K562 (cell line): ENCODE measurements at regions not wholly inside any gene's neighbourhood (a gene's known extent, or its start where the extent isn't known, plus 50 kb on each side); places are given as distances from the start of the nearest gene placed in this dataset.

Source experiments
- ATAC-seq: fragments of 200-7000 bp; cut with Tn5 transposase; 3 replicates; pipeline ENCODE4 v1.9.1; 2020; ENCODE audit warnings: moderate library complexity
- BruUV-seq: library from RNA; stranded (reverse); fragments of 400-500 nt; replicated peaks from 2 replicates; lab custom pipeline; 2021; lab: Mats Ljungman, UMichigan
- CTCF ChIA-PET: fragments of 300-600 bp; formaldehyde crosslinking; extraction: SDS; loops from one replicate; lab custom pipeline; 2021; ENCODE audit warnings: low intra/inter-chr PET ratio; lab: Yijun Ruan, JAX
- POLR2A ChIA-PET: fragments of 300-600, 350-650 bp; sonication (Branson Sonifier 250); formaldehyde crosslinking; extraction: SDS; loops from one replicate; lab custom pipeline; 2021; ENCODE audit warnings: antibody characterized with exemption, inconsistent platforms; lab: Yijun Ruan, JAX
- DNase-seq, 4 experiments: peaks; one replicate each; pipeline versions ENCODE4 v3.0.0 to v3.0.0-alpha.2; 2011 to 2018; ENCODE audit warnings: low spot score in 3 of 4, mixed read lengths in 3 of 4; ENCODE audit errors: extremely low read depth in 1 of 4
- FAIRE-seq: peaks from 2 replicates; lab custom pipeline; 2011; peaks lifted over from hg19 to GRCh38; lab: Jason Lieb, UNC
- H2AFZ ChIP-seq: 2 replicates; pipeline ENCODE4 v1.6.0; 2011; ENCODE audit warnings: low read depth, low read length, control low read depth, inconsistent platforms
- H3K27ac ChIP-seq: fragments of 200-600 bp; 3 replicates; pipeline ENCODE4 v1.8.0; 2011; ENCODE audit warnings: low read depth, mild to moderate bottlenecking, control low read depth, inconsistent platforms, low read length, moderate library complexity, mixed read lengths; ENCODE audit errors: extremely low read depth
- H3K27me3 ChIP-seq, 2 experiments: fragments of 300-600 bp in 1 of 2; 2 replicates in 1 of 2; 3 replicates in 1 of 2; pipeline versions ENCODE4 v1.6.0 to v1.8.0; 2011; ENCODE audit warnings: inconsistent platforms in 2 of 2, low read length in 2 of 2, mild to moderate bottlenecking in 1 of 2, mixed read lengths in 1 of 2, moderate library complexity in 1 of 2; ENCODE audit not compliant: control insufficient read depth in 2 of 2, insufficient read depth in 2 of 2
- H3K36me3 ChIP-seq: fragments of 300-600 bp; 3 replicates; pipeline ENCODE4 v1.8.0; 2011; ENCODE audit warnings: mild to moderate bottlenecking, low read length, inconsistent platforms; ENCODE audit not compliant: control insufficient read depth, insufficient read depth
- H3K4me1 ChIP-seq, 2 experiments: fragments of 200-600 bp in 1 of 2; replicated peaks in 1 of 2; 2 replicates in 1 of 2; 3 replicates in 1 of 2; pipeline versions ENCODE4 v1.5.1 to v1.8.0; 2011; ENCODE audit warnings: inconsistent platforms in 2 of 2, low read length in 2 of 2, mild to moderate bottlenecking in 1 of 2, mixed read lengths in 1 of 2, moderate library complexity in 1 of 2; ENCODE audit not compliant: control insufficient read depth in 2 of 2, insufficient read depth in 2 of 2
- H3K4me2 ChIP-seq: 2 replicates; pipeline ENCODE4 v1.6.1; 2011; ENCODE audit warnings: low read length, control low read depth, inconsistent platforms, mixed read lengths; ENCODE audit not compliant: insufficient read depth
- H3K4me3 ChIP-seq: fragments of 200-600 bp; sonication (generic), shearing (Covaris generic); 2 replicates; pipeline ENCODE4 v1.5.1; 2016; ENCODE audit warnings: control low read depth, inconsistent platforms
- H3K79me2 ChIP-seq: fragments of 200-600 bp; 3 replicates; pipeline ENCODE4 v1.8.0; 2011; ENCODE audit warnings: low read length, inconsistent platforms; ENCODE audit not compliant: control insufficient read depth, insufficient read depth
- H3K9ac ChIP-seq, 2 experiments: 2 replicates each; pipeline versions ENCODE4 v1.6.0 to v1.6.1; 2011; ENCODE audit warnings: low read depth in 2 of 2, low read length in 2 of 2, control low read depth in 1 of 2, inconsistent platforms in 1 of 2, mild to moderate bottlenecking in 1 of 2, mixed read lengths in 1 of 2; ENCODE audit not compliant: insufficient read depth in 1 of 2
- H3K9me1 ChIP-seq: one replicate; pipeline ENCODE4 v1.6.0; 2011; ENCODE audit warnings: inconsistent platforms, mild to moderate bottlenecking, low read length, moderate library complexity; ENCODE audit not compliant: control insufficient read depth, insufficient read depth
- H3K9me3 ChIP-seq: replicated peaks from 2 replicates; pipeline ENCODE4 v1.5.1; 2011; ENCODE audit warnings: low read depth, low read length, inconsistent platforms; ENCODE audit not compliant: control insufficient read depth, insufficient read depth
- H4K20me1 ChIP-seq: replicated peaks from 2 replicates; pipeline ENCODE4 v1.6.1; 2011; ENCODE audit warnings: low read length, inconsistent platforms, mixed read lengths; ENCODE audit not compliant: control insufficient read depth, insufficient read depth
- ETV6 ChIP-seq, 3 experiments: fragments of 150-350 bp in 1 of 3; sonication (generic) in 1 of 3; formaldehyde crosslinking in 1 of 3; IDR thresholded peaks; 2 replicates each; pipeline versions ENCODE4 v1.6.1 to v1.8.0; 2014 to 2022; ENCODE audit warnings: borderline replicate concordance in 2 of 3, low read depth in 2 of 3, antibody characterized with exemption in 1 of 3, low read length in 1 of 3, mild to moderate bottlenecking in 1 of 3, missing genetic modification reagents in 1 of 3
- FOSL1 ChIP-seq: fragments of 200-800 bp; sonication (Bioruptor generic); conservative IDR thresholded peaks from 2 replicates; pipeline ENCODE4 v1.6.1; 2016; ENCODE audit warnings: missing genetic modification characterization, missing compliant biosample characterization
- GATAD2A ChIP-seq: fragments of 450-650 bp; IDR thresholded peaks from 2 replicates; pipeline ENCODE4 v1.6.1; 2017
- HDGF ChIP-seq: fragments of 450-650 bp; IDR thresholded peaks from 2 replicates; pipeline ENCODE4 v1.6.1; 2016
- LARP7 ChIP-seq: fragments of 450-650 bp; IDR thresholded peaks from 2 replicates; pipeline ENCODE4 v1.6.1; 2016
- NR4A1 ChIP-seq, 2 experiments: fragments of 250-450 bp in 1 of 2; fragments of 450-650 bp in 1 of 2; sonication (Bioruptor Pico) in 1 of 2; IDR thresholded peaks; 2 replicates each; pipeline versions ENCODE4 v1.4.0 to v1.6.1; 2016 to 2020; ENCODE audit warnings: mild to moderate bottlenecking in 2 of 2, missing compliant biosample characterization in 1 of 2, missing genetic modification characterization in 1 of 2, moderate library complexity in 1 of 2
- SETDB1 ChIP-seq: IDR thresholded peaks from one replicate; pipeline ENCODE4 v1.6.1; 2012; ENCODE audit warnings: low read length, control low read depth, inconsistent platforms
- SMARCC2 ChIP-seq: fragments of 450-650 bp; IDR thresholded peaks from 2 replicates; pipeline ENCODE4 v1.6.1; 2017; ENCODE audit warnings: antibody characterized with exemption, moderate library complexity, mild to moderate bottlenecking, low read depth
- SMC3 ChIP-seq: conservative IDR thresholded peaks from 2 replicates; pipeline ENCODE4 v1.6.1; 2011; ENCODE audit warnings: low read depth, low read length, improper control_type of control experiment; ENCODE audit not compliant: insufficient read depth
- SREBF2 ChIP-seq: sonication (generic); formaldehyde crosslinking; IDR thresholded peaks from 2 replicates; pipeline ENCODE4 v1.4.0; 2020; ENCODE audit warnings: mild to moderate bottlenecking, missing genetic modification reagents
- SRSF9 ChIP-seq: fragments of 200-400 bp; formaldehyde crosslinking; IDR thresholded peaks from 2 replicates; pipeline ENCODE4 v1.6.1; 2017; ENCODE audit warnings: low read depth, low read length, borderline replicate concordance
- TAF15 ChIP-seq: fragments of 200-400 bp; formaldehyde crosslinking; IDR thresholded peaks from 2 replicates; pipeline ENCODE4 v1.6.1; 2017; ENCODE audit warnings: mild to moderate bottlenecking, low read depth, low read length, moderate library complexity
- ZC3H8 ChIP-seq: fragments of 450-650 bp; IDR thresholded peaks from 2 replicates; pipeline ENCODE4 v1.6.1; 2017
- in situ Hi-C: fragments of 300-500 bp; cut with MboI; formaldehyde crosslinking; loops from 4 replicates; pipeline ENCODE4 v1.15.0; 2018; ENCODE audit warnings: inconsistent platforms, mixed read lengths
- intact Hi-C: fragments of 100-400 bp; cut with micrococcal nuclease; formaldehyde crosslinking; loops from 2 replicates; pipeline ENCODE4 v1.14.2; 2022
- TF ChIP-seq, protein P1 (sequence below): IDR thresholded peaks from 2 replicates; pipeline ENCODE4 v1.6.1; 2012; ENCODE audit warnings: low read depth, low read length, improper control_type of control experiment, borderline replicate concordance
- TF ChIP-seq, protein P2 (sequence below): fragments of 250-450 bp; sonication (Bioruptor Pico); IDR thresholded peaks from 2 replicates; pipeline ENCODE4 v1.5.0; 2021

GRCh38 chr7:14959339-14959738 lies 56.8 kb upstream of the DGKB start:
- no TSS peak for BruUV-seq
- no peaks in the 10 kb centered on the region for H3K27me3 ChIP-seq
- intact Hi-C loops (no loop called here), in situ Hi-C loops (no loop called here)
- no peak overlapping the region for H3K4me3 ChIP-seq
- no peak overlapping the region for H2AFZ ChIP-seq
- H3K79me2 ChIP-seq, result no peaks in the 10 kb centered on the region
- no peaks in the 10 kb centered on the region for H3K36me3 ChIP-seq
- DNase-seq (no peak), FAIRE-seq (no peak), ATAC-seq (no peak)
- H3K9me3 ChIP-seq, result no peaks in the 10 kb centered on the region
- H3K4me2 ChIP-seq, result no peak overlapping the region
- H3K27ac ChIP-seq, result no peak overlapping the region
- TF ChIP-seq TAF15 (no peak), GATAD2A (no peak), NR4A1 (CRISPR knock-in tag; IDR thresholded peaks at IDR 0.05) (no peak), NR4A1 (tag; IDR thresholded peaks at IDR 0.05) (no peak), ETV6 (IDR thresholded peaks at IDR 0.05; ENCODE audit: borderline replicate concordance in 1 of 2, low read depth in 2 of 2, low read length in 1 of 2) (no peak), ETV6 (CRISPR knock-in tag; IDR thresholded peaks at IDR 0.05; ENCODE audit: borderline replicate concordance) (no peak), LARP7 (no peak), SREBF2 (CRISPR knock-in tag) (no peak), SETDB1 (no peak), SMARCC2 (no peak), FOSL1 (tag) (no peak), SMC3 (no peak), HDGF (no peak), ZC3H8 (no peak), SRSF9 (no peak)
- TF ChIP-seq, protein P1, sequence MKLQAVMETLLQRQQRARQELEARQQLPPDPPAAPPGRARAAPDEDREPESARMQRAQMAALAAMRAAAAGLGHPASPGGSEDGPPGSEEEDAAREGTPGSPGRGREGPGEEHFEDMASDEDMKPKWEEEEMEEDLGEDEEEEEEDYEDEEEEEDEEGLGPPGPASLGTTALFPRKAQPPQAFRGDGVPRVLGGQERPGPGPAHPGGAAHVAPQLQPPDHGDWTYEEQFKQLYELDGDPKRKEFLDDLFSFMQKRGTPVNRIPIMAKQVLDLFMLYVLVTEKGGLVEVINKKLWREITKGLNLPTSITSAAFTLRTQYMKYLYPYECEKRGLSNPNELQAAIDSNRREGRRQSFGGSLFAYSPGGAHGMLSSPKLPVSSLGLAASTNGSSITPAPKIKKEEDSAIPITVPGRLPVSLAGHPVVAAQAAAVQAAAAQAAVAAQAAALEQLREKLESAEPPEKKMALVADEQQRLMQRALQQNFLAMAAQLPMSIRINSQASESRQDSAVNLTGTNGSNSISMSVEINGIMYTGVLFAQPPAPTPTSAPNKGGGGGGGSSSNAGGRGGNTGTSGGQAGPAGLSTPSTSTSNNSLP, result no peak
- TF ChIP-seq, protein P2, sequence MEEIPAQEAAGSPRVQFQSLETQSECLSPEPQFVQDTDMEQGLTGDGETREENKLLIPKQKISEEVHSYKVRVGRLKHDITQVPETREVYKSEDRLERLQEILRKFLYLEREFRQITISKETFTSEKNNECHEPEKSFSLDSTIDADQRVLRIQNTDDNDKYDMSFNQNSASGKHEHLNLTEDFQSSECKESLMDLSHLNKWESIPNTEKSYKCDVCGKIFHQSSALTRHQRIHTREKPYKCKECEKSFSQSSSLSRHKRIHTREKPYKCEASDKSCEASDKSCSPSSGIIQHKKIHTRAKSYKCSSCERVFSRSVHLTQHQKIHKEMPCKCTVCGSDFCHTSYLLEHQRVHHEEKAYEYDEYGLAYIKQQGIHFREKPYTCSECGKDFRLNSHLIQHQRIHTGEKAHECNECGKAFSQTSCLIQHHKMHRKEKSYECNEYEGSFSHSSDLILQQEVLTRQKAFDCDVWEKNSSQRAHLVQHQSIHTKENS (CRISPR knock-in tag), result no peak
- CTCF ChIA-PET, result no interaction called here
- H3K4me1 ChIP-seq, result no peaks in the 10 kb centered on the region
- POLR2A ChIA-PET, result interaction anchor here (0.7 kb wide), 1 partner anchor 15 kb away, joined by 3 read pairs; no protein-coding TSS in a partner anchor
- H4K20me1 ChIP-seq, result no peaks in the 10 kb centered on the region
- H3K9me1 ChIP-seq, result no peaks in the 10 kb centered on the region
- no peak overlapping the region for H3K9ac ChIP-seq
